OCI-LY3 (cell line): ENCODE measurements at regions not wholly inside any gene's neighbourhood (a gene's known extent, or its start where the extent isn't known, plus 50 kb on each side); places are given as distances from the start of the nearest gene placed in this dataset.

ENCODE experiments used
- CTCF ChIP-seq: fragments of 200-600, 300-600 bp; sonication (generic); IDR thresholded peaks from 2 replicates; pipeline ENCODE4 v1.5.1; 2014; ENCODE audit warnings: antibody characterized with exemption, low read length, low read depth
- EZH2phosphoT487 ChIP-seq: fragments of 200-600 bp; shearing (Covaris generic); IDR thresholded peaks from 2 replicates; pipeline ENCODE4 v1.6.1; 2018; ENCODE audit warnings: antibody characterized with exemption, mixed run types, low read depth

- TF ChIP-seq CTCF = no peak
- no peak for TF ChIP-seq EZH2phosphoT487
Observed at GRCh38 chr15:81843757-81844407, 201.9 kb downstream of the MEX3B start.
